ENCODE measurements at regions not wholly inside any gene's neighbourhood (a gene's known extent, or its start where the extent isn't known, plus 50 kb on each side); places are given as distances from the start of the nearest gene placed in this dataset.

DNA sequence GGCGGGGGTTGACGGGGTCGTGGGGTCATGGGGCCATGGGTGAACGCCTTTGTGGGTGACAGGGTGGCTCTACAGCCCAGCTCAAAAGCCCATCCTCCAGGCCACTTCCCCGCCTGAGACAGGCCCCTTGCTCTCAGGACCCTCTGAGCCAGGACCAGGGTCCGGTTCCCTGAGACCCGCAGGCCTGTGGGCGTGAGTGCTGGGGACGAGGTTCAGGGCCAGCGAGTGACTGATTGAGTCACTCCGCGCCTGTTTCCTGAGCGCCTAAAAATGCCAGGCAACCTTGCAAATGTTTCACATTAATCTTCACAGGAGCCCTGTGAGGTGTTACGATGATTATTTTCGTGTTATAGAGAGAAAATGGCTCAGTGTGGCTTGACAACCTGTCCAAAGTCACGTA lies 97.8 kb downstream of the ZNF674 start:
- peak overlapping the region; percentile 69 for H3K9ac ChIP-seq
- no peaks in the 10 kb centered on the region for H4K20me1 ChIP-seq
- H3K4me2 ChIP-seq = peak overlapping the region; percentile 76
- peaks cover 26% of the 10 kb centered on the region for H3K36me3 ChIP-seq
- peaks cover 7% of the 10 kb centered on the region; the same call in 1 of the 2 replicates for H3K9me3 ChIP-seq
- H3K4me1 ChIP-seq = peaks cover 23% of the 10 kb centered on the region
- H3K27me3 ChIP-seq = no peaks in the 10 kb centered on the region
- H3K27ac ChIP-seq = peak overlapping the region; percentile 83
- H3K4me3 ChIP-seq = peak overlapping the region; percentile 71
- no peak for TF ChIP-seq Cebpa-rat (IDR thresholded peaks at IDR 0.05)

DNA sequence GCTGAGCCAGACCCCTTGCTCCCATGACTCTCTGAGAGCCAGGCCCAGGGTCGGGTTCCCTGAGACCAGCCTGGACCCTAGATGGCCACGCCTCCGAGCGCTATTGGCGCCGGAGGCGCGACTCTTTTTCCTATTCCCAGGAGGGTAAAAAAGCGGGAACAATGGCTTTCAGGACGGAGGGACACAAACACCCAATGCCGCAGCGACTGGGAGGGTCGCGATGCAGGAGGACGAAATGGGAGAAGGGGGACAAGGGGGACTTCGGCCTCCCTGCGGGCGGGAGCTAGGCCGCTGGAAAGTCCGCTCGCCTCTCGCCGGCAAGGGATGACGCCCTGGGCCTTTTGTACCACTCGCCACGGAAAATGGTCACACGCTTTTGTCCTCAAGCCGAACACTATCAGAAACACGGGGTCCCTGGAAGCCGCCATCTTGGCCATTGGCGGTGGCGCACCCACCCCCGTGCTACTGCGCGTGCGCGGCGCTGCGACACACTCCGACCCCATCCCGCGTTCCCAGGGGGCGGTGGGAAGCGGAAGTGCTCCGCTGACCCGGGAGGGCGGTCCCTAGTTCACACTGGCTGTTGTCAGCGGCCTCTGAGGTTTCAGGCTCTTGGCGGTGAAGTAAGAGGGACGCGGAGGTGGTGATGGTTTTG lies 98.4 kb downstream of the ZNF674 start:
- no peaks in the 10 kb centered on the region for H4K20me1 ChIP-seq
- TF ChIP-seq Cebpa-rat (IDR thresholded peaks at IDR 0.05) = no peak
- peak overlapping the region; percentile 74 for H3K9ac ChIP-seq
- peaks cover 23% of the 10 kb centered on the region for H3K36me3 ChIP-seq
- peaks cover 7% of the 10 kb centered on the region; the same call in 1 of the 2 replicates for H3K9me3 ChIP-seq
- H3K27me3 ChIP-seq = no peaks in the 10 kb centered on the region
- H3K4me2 ChIP-seq = peak overlapping the region; percentile 82
- H3K4me3 ChIP-seq = peak overlapping the region; percentile 71
- H3K4me1 ChIP-seq = peaks cover 23% of the 10 kb centered on the region
- H3K27ac ChIP-seq = peak overlapping the region; percentile 83

DNA sequence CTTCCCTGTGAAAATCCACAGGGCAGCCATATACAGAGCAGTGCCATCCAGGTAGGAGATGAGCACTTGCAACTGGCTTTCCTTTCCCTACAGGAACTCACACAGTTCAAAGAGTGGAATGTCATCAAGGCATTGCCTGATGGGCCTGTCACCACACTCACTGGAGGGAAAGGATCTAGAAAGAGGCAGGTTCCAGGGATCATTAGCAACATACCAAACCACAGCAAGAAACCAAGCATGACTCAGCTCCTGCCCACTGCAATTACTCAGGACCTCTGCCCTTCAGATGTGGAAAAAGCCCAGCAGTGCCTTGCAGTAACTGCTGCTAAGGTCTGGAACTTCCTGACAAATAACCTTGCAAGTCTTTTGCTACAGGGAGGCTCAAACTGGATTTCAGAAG lies 101.2 kb downstream of the ZNF674 start:
- peaks cover 16% of the 10 kb centered on the region; the same call in 1 of the 2 replicates for H3K9me3 ChIP-seq
- H4K20me1 ChIP-seq = no peaks in the 10 kb centered on the region
- no peak overlapping the region for H3K27ac ChIP-seq
- no peaks in the 10 kb centered on the region for H3K27me3 ChIP-seq
- TF ChIP-seq Cebpa-rat (IDR thresholded peaks at IDR 0.05) = no peak
- H3K4me1 ChIP-seq = peaks cover 20% of the 10 kb centered on the region
- no peak overlapping the region for H3K4me2 ChIP-seq
- no peak overlapping the region for H3K4me3 ChIP-seq
- H3K9ac ChIP-seq = no peak overlapping the region
- 0 out of 2 replicates have a peak, but pooled peaks cover 4% of the 10 kb centered on the region for H3K36me3 ChIP-seq

DNA sequence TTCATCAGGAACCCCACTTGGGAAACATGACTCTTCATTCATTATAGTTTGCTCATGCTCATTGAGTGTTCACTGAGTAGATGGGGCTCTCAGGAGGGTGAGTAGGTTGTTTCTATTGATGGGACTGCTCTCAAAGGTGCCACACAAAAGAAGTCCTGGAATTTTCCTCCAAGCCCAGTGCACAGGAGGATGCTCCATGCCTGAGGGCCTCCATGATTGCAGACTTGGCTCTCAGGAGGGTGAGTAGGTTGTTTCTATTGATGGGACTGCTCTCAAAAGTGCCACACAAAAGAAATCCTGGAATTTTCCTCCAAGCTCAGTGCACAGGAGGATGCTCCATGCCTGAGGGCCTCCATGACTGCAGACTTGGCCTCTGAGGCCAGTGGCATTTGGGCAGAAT lies 108.5 kb downstream of the ZNF674 start:
- no peak overlapping the region for H3K4me3 ChIP-seq
- no peaks in the 10 kb centered on the region for H3K4me1 ChIP-seq
- TF ChIP-seq Cebpa-rat (IDR thresholded peaks at IDR 0.05) = no peak
- H4K20me1 ChIP-seq = no peaks in the 10 kb centered on the region
- H3K4me2 ChIP-seq = no peak overlapping the region
- no peak overlapping the region for H3K9ac ChIP-seq
- H3K36me3 ChIP-seq = no peaks in the 10 kb centered on the region
- H3K9me3 ChIP-seq = peaks cover 17% of the 10 kb centered on the region; the same call in 1 of the 2 replicates
- no peaks in the 10 kb centered on the region for H3K27me3 ChIP-seq
- no peak overlapping the region for H3K27ac ChIP-seq

DNA sequence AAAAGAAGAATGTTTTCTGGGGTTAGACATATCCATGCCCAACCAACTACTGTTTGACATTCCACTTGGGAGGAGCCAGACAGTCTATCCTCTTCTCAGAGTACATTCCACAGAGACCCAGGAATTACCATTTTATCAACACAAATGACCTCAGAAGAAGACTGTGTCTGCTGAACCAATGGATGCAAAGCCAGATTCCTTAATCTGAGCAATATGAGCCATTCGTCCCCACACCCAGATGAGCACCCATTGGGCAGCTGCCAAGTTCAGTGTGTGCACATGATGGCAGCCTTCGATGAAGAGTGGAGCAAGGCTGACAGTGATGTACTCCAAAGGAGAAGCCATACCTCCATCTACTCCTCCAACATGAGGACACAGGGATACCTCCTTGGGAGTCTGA lies 111.3 kb downstream of the ZNF674 start:
- no peaks in the 10 kb centered on the region for H4K20me1 ChIP-seq
- no peak overlapping the region for H3K9ac ChIP-seq
- no peak for TF ChIP-seq Cebpa-rat (IDR thresholded peaks at IDR 0.05)
- no peaks in the 10 kb centered on the region for H3K36me3 ChIP-seq
- no peak overlapping the region for H3K4me3 ChIP-seq
- H3K27ac ChIP-seq = no peak overlapping the region
- H3K4me1 ChIP-seq = no peaks in the 10 kb centered on the region
- no peaks in the 10 kb centered on the region for H3K27me3 ChIP-seq
- H3K4me2 ChIP-seq = no peak overlapping the region
- peaks cover 7% of the 10 kb centered on the region; the same call in 1 of the 2 replicates for H3K9me3 ChIP-seq

DNA sequence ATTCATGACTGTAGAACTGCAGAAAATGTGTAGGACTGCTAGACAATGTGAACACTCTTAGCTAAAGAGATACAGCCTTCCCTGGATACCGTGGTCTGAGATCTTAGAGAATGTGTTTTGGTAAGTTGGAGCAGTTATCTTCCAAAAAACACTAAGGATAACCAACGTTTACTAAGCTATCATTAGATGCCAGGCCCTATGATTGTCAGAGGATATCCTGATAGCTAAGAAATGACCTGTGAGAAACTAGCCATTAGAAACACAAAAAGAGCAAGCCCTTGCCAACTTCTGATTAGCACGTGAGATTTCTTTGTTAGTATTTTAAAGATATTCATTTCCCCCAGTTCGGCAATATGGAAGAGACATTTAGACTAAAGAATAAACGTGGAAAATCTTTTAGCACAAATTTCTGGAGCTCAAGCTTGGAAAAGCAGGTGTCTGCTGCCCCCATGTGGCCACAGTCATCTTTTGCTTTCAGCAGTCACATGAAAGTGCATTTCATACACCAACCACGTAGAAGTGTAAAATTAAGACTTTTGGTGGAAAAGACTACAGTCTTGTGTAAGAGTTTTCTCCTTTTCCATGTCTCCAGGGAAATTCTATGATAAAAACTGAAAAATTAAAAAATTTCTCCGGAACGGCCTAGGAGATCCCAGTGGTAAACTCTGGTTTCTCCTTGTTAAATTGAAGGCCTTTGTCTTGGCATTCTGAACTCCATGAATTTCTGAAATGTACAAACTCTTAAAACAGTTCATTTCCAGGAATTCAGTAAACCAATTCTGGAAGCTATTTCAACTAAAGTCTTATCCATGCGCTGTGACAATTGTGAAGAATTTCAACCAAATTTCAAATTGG lies 136.4 kb downstream of the ZNF674 start:
- TF ChIP-seq Cebpa-rat (IDR thresholded peaks at IDR 0.05) = no peak
- Histone ChIP-seq H3K9ac (no peak overlapping the region), H3K4me3 (no peak overlapping the region), H3K36me3 (no peaks in the 10 kb centered on the region), H3K27me3 (no peaks in the 10 kb centered on the region), H3K4me2 (no peak overlapping the region), H4K20me1 (no peaks in the 10 kb centered on the region), H3K9me3 (no peaks in the 10 kb centered on the region), H3K27ac (no peak overlapping the region), H3K4me1 (peaks cover 8% of the 10 kb centered on the region)

DNA sequence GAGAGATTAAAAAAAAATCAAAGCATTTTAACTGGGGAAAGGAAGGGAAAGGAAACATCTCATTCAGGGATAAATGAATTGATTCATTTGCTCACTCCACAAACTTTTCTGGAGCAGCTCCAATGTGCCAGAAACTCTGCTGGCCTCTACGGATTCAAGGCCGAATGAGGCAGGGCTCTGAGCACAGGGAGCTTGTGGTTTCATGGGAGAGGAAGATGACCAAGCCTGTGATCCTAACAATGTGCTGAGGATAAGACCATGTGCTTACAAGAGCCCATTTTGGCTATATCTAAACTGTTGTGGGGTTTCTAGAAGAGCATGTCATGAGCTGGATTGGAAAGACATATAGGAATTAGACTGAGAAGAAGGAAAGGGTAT lies 137.5 kb downstream of the ZNF674 start:
- H4K20me1 ChIP-seq = no peaks in the 10 kb centered on the region
- no peaks in the 10 kb centered on the region for H3K9me3 ChIP-seq
- no peaks in the 10 kb centered on the region for H3K36me3 ChIP-seq
- H3K27me3 ChIP-seq = no peaks in the 10 kb centered on the region
- TF ChIP-seq Cebpa-rat (IDR thresholded peaks at IDR 0.05) = no peak
- peaks cover 8% of the 10 kb centered on the region for H3K4me1 ChIP-seq
- no peak overlapping the region for H3K27ac ChIP-seq
- no peak overlapping the region for H3K9ac ChIP-seq
- H3K4me2 ChIP-seq = no peak overlapping the region
- H3K4me3 ChIP-seq = no peak overlapping the region

DNA sequence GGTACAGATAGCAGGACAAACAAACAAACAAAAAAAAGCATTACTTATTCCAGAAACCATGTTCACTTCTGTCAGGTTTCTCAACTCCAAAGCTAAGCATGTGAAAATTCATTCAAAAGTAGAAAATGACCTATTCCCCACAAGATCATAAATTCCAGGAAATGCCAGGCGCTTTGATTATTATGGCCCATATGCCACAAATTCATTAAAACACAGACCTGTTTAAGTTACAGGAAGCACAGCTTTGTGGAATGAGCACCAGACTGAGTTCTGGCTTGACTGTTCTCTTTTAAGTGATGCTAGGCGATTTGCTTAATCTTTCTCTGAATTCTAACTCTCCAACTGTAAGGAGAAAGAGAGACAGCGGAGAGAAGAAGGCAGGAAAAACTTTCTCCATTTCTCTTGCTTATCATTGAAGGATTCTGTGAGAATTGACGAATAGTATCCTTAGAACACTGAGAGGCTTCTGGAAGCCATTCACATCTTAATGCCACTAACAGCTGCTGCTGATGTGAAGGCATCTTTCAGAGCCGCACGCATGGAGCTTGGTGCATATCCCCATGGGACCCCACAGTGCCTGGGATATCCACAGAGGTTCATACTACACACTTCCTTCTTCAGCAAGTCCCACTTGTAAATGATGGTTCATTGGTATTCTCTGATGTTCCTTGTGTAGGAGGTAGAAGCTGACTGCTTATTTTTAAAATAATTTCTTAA lies 138.0 kb downstream of the ZNF674 start:
- no peak overlapping the region for H3K27ac ChIP-seq
- H3K4me1 ChIP-seq = peaks cover 8% of the 10 kb centered on the region
- TF ChIP-seq Cebpa-rat (IDR thresholded peaks at IDR 0.05) = no peak
- H4K20me1 ChIP-seq = no peaks in the 10 kb centered on the region
- H3K4me2 ChIP-seq = no peak overlapping the region
- H3K4me3 ChIP-seq = no peak overlapping the region
- no peak overlapping the region for H3K9ac ChIP-seq
- no peaks in the 10 kb centered on the region for H3K27me3 ChIP-seq
- H3K36me3 ChIP-seq = no peaks in the 10 kb centered on the region
- H3K9me3 ChIP-seq = no peaks in the 10 kb centered on the region

DNA sequence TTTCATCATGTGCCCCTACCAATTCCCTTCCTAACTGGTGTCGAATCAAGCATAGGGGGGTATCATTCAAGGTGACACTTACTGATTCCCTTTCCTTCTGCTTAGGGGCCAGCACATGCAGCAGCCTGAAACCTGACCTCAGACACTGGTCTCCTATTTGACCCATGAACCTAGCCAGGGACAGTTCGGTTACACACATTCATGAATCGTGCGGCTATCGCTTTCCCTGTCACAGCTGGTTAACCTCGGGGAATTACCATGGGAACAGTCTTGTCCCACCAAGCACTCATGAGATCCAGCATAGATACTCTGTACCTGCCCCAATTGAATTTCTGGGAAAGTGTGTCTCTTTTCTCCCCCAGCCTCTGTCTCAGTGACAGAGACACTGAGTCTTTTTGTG lies 140.4 kb downstream of the ZNF674 start:
- Histone ChIP-seq H3K4me3 (no peak overlapping the region), H4K20me1 (no peaks in the 10 kb centered on the region), H3K27me3 (no peaks in the 10 kb centered on the region), H3K36me3 (no peaks in the 10 kb centered on the region), H3K27ac (no peak overlapping the region), H3K4me2 (no peak overlapping the region), H3K4me1 (peaks cover 8% of the 10 kb centered on the region), H3K9ac (no peak overlapping the region), H3K9me3 (peaks cover 4% of the 10 kb centered on the region)
- TF ChIP-seq Cebpa-rat (IDR thresholded peaks at IDR 0.05) = no peak
